Midbrain (tissue), 1 donor: ENCODE measurements at regions not wholly inside any gene's neighbourhood (a gene's known extent, or its start where the extent isn't known, plus 50 kb on each side); places are given as distances from the start of the nearest gene placed in this dataset.

Experiments
- DNase-seq: peaks from one replicate; lab custom pipeline; 2025; lab: John Stamatoyannopoulos, UW

- DNase-seq = no peak
Observed at GRCh38 chr13:75132701-75133695, 349.0 kb downstream of the TBC1D4 start.

DNA sequence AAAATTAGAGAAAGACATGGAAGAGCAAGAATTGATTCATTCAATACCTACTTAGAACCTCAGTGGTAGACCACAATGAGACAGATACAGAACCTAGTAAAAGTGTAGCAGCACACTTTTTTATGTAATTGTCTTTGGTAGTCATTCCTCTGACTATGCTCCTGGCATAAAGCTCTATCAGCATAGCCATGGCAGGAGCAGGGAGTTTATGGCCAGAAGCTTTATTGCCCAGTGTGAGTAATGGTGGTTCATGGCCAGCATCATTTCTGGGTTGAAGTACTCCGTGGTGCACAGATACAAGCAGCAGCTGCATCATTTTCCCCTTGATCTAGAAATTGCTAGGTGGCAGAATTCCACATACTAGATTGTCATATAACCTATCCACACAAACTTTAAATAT, 352.6 kb downstream of the TBC1D4 start:
- no peak for DNase-seq

DNA sequence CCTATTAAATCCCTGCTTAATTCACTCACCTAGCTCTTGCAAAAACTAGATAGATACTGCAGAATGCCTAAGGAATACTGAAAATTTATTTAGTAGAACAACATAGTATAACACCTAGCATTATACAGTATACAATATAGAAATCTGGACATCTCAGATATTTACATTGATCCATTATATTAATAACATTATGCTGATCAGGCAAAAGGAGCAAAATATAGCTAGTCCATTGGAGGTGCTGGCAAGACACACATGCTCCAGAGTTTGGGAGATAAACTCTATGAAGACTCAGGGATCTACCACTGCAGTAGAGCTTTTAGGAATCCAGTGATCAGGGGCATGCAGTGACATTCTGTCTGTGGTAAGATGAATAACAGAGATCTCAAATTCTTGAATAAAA, 357.6 kb downstream of the TBC1D4 start:
- no peak for DNase-seq

DNA sequence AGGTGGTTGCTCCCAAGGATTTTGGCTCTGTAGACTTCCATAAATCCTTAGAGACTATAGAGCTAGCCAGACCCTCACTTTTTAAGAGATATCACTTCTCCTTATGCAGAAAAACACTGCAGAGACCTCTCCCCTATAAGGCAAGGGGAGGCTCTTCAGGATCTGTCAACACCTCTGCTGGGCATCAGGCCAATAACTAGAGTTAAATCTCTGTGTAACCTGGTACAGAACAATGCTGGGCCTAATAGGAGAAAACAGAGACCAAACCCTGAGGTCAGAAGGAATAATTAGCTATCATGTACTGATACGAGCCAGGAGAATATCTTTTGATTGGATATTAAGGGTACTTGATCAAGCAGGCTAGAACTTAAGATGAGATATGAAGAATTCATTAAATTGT, 358.5 kb downstream of the TBC1D4 start:
- no peak for DNase-seq

DNA sequence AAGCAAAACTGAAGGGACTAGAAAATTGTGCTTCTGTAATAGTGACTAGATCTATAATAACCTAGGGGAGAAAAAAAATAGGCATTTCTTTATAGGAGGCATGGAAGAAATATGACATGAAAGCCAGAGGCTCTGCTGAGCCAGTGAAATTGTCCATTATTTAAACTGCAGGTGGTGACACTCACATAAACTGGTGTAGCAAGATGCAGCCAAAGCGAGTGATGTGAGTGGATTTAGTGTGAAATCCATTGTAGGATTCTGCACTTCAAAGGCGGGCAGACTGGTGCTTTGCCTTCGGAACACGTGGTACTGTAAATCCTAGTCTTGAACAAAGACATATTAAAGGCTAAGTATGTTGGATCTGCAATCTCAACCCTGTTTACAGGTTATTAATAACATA, 361.9 kb downstream of the TBC1D4 start:
- DNase-seq = no peak

- no peak for DNase-seq
Observed at GRCh38 chr13:75115171-75115570, 366.8 kb downstream of the TBC1D4 start.

- DNase-seq = no peak
Observed at GRCh38 chr13:75103976-75104375, 378.0 kb downstream of the TBC1D4 start.

- DNase-seq = no peak
Observed at GRCh38 chr13:75102001-75102716, 379.8 kb downstream of the TBC1D4 start.

- no peak for DNase-seq
Observed at GRCh38 chr13:75101348-75101747, 380.6 kb downstream of the TBC1D4 start.

DNA sequence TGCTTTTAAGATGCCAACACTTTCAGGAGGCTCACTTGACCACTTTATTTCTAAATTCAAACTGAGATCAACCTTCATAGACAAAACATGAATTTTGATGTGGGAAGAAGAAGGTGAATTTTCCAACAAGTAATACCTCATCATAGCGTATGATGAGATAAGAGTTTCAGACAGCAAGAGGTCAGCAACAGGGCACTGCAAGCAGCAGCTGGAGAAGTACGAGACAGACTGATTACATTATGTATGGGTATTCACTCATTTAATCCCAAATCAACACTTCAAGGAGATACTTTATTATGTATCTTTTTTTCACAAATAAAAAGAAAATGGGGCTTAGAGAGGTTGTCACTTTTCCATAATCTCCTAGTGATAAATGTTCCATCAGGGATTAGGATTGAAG, 389.8 kb downstream of the TBC1D4 start:
- DNase-seq = no peak

DNA sequence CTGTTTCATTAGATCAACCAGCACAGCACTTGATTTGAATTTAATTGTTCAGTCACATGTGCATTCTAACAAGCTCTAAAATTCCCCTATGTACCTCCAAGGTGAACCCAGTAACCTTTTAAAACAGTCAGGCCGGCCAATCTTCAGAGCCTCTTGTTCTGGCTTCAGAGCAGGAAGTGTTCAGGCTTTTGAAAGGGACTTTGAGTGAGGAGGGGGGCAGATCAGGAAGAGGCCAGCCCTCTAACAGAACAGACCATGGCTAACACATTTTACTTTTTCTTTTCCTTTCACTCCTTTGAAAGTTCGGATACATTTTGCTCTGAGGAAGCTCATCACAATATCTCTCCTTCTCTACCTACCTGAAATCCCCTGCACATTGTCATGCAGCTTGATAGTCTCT, 390.3 kb downstream of the TBC1D4 start:
- DNase-seq = no peak

- no peak for DNase-seq
Observed at GRCh38 chr13:75090872-75091615, 390.9 kb downstream of the TBC1D4 start.

DNA sequence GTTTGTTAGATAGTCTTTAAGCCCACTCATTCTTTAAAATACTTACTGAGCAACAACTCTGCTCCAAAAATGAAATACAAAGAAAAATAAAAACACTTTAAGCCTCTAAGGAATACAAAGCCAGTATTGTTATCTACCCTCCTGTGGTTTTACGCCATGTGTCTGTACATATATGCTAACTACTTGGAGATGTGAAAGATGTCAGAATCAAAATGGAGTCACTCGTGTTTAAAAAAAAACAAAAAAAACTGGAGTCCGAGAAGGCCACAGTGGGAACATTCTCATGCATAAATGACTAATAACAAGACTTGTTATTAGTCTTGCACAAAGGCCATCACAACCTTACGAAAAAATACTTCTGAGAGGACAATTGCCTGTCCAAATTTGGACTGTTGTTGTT, 393.1 kb downstream of the TBC1D4 start:
- DNase-seq = no peak

DNA sequence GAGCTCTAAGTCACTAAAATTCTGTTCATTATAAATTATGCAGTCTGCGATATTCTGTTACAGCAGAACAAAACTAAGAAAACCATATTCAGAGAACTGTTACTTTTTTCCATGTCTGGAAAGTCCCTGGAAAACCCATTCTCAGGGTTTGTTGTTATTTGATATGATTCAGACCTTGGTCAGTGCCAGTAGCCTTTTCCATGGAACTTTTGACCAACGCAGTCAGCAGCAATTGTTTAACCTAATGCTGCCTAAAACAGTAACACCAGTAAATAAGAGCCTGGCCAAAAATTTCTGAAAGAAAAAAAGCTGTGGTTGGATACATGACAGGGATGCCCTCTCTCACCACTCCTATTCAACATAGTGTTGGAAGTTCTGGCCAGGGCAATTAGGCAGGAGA, 402.7 kb downstream of the TBC1D4 start:
- DNase-seq = no peak

- DNase-seq = no peak
Observed at GRCh38 chr13:75076476-75076875, 405.5 kb downstream of the TBC1D4 start.

- no peak for DNase-seq
Observed at GRCh38 chr13:75073786-75074185, 408.2 kb downstream of the TBC1D4 start.

- DNase-seq = no peak
Observed at GRCh38 chr13:75072891-75073290, 409.1 kb downstream of the TBC1D4 start.

GRCh38 chr13:75072368-75072767, 409.6 kb downstream of the TBC1D4 start:
- DNase-seq = no peak

- DNase-seq = no peak
Observed at GRCh38 chr13:75071796-75072195, 410.2 kb downstream of the TBC1D4 start.

DNA sequence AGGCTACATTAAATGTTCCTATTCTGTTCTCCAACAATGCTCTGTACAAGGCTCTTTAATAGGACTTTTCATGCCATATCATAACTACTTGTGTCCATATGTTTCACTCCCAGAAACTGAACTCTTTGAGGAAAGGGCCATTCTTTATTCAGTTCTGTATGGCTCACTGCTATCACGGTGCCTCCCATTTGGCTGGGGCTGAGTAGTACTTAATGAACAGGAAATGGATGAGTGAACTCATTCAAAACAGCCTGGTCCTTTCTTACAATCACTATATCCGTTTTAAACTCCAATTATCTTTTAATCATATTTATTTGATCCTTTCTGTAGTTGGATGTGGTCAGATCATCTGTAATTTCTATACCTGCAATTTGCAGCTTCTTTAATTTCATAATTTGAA, 410.6 kb downstream of the TBC1D4 start:
- DNase-seq = no peak

DNA sequence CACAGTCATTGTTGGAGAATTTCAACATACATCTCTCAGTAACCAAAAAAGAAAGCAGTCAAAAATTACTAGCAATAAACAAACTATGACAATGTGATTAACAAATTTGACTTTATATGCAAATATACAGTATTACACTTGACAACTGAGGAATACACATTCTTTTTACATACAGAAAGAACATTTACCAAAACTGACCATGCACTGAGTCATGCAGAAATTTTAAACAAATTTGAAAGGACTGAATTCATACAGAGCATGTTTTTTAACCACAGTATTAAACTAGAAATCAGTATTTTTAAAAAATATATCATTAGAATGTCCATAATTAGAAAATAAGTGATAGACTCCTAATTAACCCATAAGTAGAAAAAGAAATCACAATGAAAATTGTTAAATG, 420.1 kb downstream of the TBC1D4 start:
- DNase-seq = no peak

GRCh38 chr13:75055296-75055695, 426.7 kb downstream of the TBC1D4 start:
- no peak for DNase-seq
